OCI-LY7 (cell line): ENCODE measurements at regions not wholly inside any gene's neighbourhood (a gene's known extent, or its start where the extent isn't known, plus 50 kb on each side); places are given as distances from the start of the nearest gene placed in this dataset.

Source experiments
- BruUV-seq: library from RNA; stranded (reverse); fragments of 400-500 nt; replicated peaks from 2 replicates; lab custom pipeline; 2021; lab: Mats Ljungman, UMichigan
- CTCF ChIA-PET: fragments of 300-600 bp; sonication (Branson Sonifier 250); formaldehyde crosslinking; loops from one replicate; lab custom pipeline; 2022; ENCODE audit warnings: antibody characterized with exemption; ENCODE audit not compliant: unreplicated experiment; lab: Charles Lee
- POLR2A ChIA-PET: fragments of 300-600 bp; sonication (Branson Sonifier 250); formaldehyde crosslinking; loops from one replicate; lab custom pipeline; 2022; ENCODE audit warnings: antibody characterized with exemption; lab: Charles Lee
- DNase-seq: peaks from one replicate; pipeline ENCODE4 v3.0.0-alpha.2; 2015; ENCODE audit warnings: low spot score
- H2AFZ ChIP-seq: fragments of 200-600 bp; sonication (generic), shearing (Covaris generic); 2 replicates; pipeline ENCODE4 v1.6.1; 2014; ENCODE audit warnings: mild to moderate bottlenecking, antibody characterized with exemption, low read length, moderate library complexity
- H3K27ac ChIP-seq: fragments of 200-600 bp; sonication (generic); 2 replicates; pipeline ENCODE4 v1.5.1; 2014; ENCODE audit warnings: mixed run types, low read depth, mild to moderate bottlenecking, moderate library complexity, low read length, inconsistent platforms; ENCODE audit not compliant: poor library complexity, severe bottlenecking
- H3K36me3 ChIP-seq: fragments of 200-600 bp; sonication (generic); 2 replicates; pipeline ENCODE4 v1.6.1; 2014; ENCODE audit warnings: mild to moderate bottlenecking, antibody characterized with exemption, low read length, moderate library complexity, mixed read lengths; ENCODE audit not compliant: insufficient read depth
- H3K4me1 ChIP-seq: fragments of 200-600 bp; sonication (generic); 2 replicates; pipeline ENCODE4 v1.5.1; 2014; ENCODE audit warnings: mild to moderate bottlenecking, low read length; ENCODE audit not compliant: insufficient read depth, poor library complexity, severe bottlenecking
- H3K4me2 ChIP-seq: fragments of 200-600 bp; sonication (generic); 2 replicates; pipeline ENCODE4 v1.6.1; 2014; ENCODE audit warnings: mild to moderate bottlenecking, low read length
- H3K4me3 ChIP-seq: fragments of 200-600 bp; sonication (generic); 2 replicates; pipeline ENCODE4 v1.5.1; 2014; ENCODE audit warnings: mild to moderate bottlenecking, low read depth, low read length; ENCODE audit not compliant: poor library complexity, severe bottlenecking
- H3K79me2 ChIP-seq: fragments of 200-600 bp; sonication (generic); 2 replicates; pipeline ENCODE4 v1.6.1; 2016; ENCODE audit warnings: low read depth, mild to moderate bottlenecking, low read length, moderate library complexity, mixed read lengths; ENCODE audit not compliant: insufficient read depth
- H3K9me2 ChIP-seq: fragments of 200-600 bp; sonication (generic); 2 replicates; pipeline ENCODE4 v1.6.1; 2016; ENCODE audit warnings: mild to moderate bottlenecking, low read length, mixed read lengths; ENCODE audit not compliant: insufficient read depth
- H3K9me3 ChIP-seq: fragments of 200-600 bp; sonication (generic); 2 replicates; pipeline ENCODE4 v1.6.1; 2014; ENCODE audit warnings: mild to moderate bottlenecking, mixed run types, low read length, mixed read lengths
- H4K20me1 ChIP-seq: fragments of 200-600 bp; sonication (generic); 2 replicates; pipeline ENCODE4 v1.6.1; 2014; ENCODE audit warnings: mild to moderate bottlenecking, antibody characterized with exemption, low read length, moderate library complexity, mixed read lengths; ENCODE audit not compliant: insufficient read depth
- EZH2phosphoT487 ChIP-seq: fragments of 200-600 bp; sonication (generic); IDR thresholded peaks from 2 replicates; pipeline ENCODE4 v1.6.1; 2018; ENCODE audit warnings: low read depth, borderline replicate concordance, mild to moderate bottlenecking, mixed run types, antibody characterized with exemption, low read length, moderate library complexity, mixed read lengths
- intact Hi-C: fragments of 100-400 bp; cut with micrococcal nuclease; formaldehyde crosslinking; loops from one replicate; pipeline ENCODE4 v1.10.0; 2022; ENCODE audit not compliant: unreplicated experiment
- TF ChIP-seq, protein P1 (sequence below): fragments of 200-600 bp; sonication (generic); conservative IDR thresholded peaks from 2 replicates; pipeline ENCODE4 v1.5.1; 2014; ENCODE audit warnings: mild to moderate bottlenecking, antibody characterized with exemption, low read length, moderate library complexity, mixed read lengths

DNA sequence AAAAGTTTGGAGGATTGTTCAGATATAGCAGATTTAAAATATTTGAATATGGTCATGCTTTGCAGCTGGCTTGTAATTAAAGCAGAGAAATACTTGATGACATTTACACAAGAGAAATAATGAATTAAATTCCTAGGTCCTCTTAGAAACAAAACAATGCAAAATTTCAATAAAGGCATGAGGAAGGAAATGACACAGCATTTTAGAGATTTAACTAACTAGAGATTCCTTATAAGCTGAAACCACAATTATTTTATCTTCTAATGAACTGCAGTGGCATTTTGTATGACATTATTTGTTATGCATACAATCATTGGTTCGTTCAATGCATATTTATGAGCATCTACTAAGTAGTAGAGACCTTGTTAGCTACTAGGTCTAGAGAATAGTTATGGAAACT lies 490.9 kb downstream of the ZWINT start:
- no peak for DNase-seq
- no peak for TF ChIP-seq EZH2phosphoT487
- TF ChIP-seq, protein P1, sequence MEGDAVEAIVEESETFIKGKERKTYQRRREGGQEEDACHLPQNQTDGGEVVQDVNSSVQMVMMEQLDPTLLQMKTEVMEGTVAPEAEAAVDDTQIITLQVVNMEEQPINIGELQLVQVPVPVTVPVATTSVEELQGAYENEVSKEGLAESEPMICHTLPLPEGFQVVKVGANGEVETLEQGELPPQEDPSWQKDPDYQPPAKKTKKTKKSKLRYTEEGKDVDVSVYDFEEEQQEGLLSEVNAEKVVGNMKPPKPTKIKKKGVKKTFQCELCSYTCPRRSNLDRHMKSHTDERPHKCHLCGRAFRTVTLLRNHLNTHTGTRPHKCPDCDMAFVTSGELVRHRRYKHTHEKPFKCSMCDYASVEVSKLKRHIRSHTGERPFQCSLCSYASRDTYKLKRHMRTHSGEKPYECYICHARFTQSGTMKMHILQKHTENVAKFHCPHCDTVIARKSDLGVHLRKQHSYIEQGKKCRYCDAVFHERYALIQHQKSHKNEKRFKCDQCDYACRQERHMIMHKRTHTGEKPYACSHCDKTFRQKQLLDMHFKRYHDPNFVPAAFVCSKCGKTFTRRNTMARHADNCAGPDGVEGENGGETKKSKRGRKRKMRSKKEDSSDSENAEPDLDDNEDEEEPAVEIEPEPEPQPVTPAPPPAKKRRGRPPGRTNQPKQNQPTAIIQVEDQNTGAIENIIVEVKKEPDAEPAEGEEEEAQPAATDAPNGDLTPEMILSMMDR: no peak
- Histone ChIP-seq H3K27ac (no peak overlapping the region), H4K20me1 (no peaks in the 10 kb centered on the region), H3K4me3 (no peak overlapping the region), H3K4me1 (no peaks in the 10 kb centered on the region), H2AFZ (no peak overlapping the region), H3K9me2 (no peaks in the 10 kb centered on the region), H3K36me3 (no peaks in the 10 kb centered on the region), H3K79me2 (no peaks in the 10 kb centered on the region), H3K4me2 (no peak overlapping the region), H3K9me3 (no peaks in the 10 kb centered on the region)
- BruUV-seq: no TSS peak
- CTCF ChIA-PET: no interaction called here
- POLR2A ChIA-PET: no interaction called here
- intact Hi-C loops: no loop called here

DNA sequence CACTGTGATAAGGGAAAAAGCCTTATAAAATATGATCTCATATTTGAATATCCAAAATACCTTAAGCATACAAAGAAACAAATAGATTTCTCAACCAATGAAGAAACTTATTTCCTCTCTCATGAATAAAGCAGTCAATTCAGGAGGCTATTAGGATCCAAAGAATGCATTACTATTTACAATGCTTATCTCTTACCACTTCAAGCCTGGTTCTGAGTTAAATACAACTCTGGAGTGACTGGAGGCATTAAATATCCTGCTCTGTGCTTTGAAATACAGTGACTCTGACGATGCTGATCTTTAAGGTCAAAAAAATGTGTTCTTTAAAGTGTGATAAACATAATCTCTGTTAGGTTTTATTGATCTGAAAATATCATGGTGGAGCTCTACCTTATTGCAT lies 493.2 kb downstream of the ZWINT start:
- no peak overlapping the region for H3K27ac ChIP-seq
- no peak for TF ChIP-seq EZH2phosphoT487
- TF ChIP-seq, protein P1: no peak
- no peak overlapping the region for H3K4me3 ChIP-seq
- H3K9me3 ChIP-seq: no peaks in the 10 kb centered on the region
- ChIA-PET CTCF (no interaction called here), POLR2A (interaction anchor here (0.7 kb wide), 1 partner anchor 97 kb away, joined by 3 read pairs; no protein-coding TSS in a partner anchor)
- no peak overlapping the region for H2AFZ ChIP-seq
- no peaks in the 10 kb centered on the region for H3K79me2 ChIP-seq
- intact Hi-C loops: no loop called here
- no peaks in the 10 kb centered on the region for H3K36me3 ChIP-seq
- no peak overlapping the region for H3K4me2 ChIP-seq
- no peaks in the 10 kb centered on the region for H3K4me1 ChIP-seq
- no peaks in the 10 kb centered on the region for H3K9me2 ChIP-seq
- DNase-seq: no peak
- no peaks in the 10 kb centered on the region for H4K20me1 ChIP-seq
- BruUV-seq: no TSS peak

DNA sequence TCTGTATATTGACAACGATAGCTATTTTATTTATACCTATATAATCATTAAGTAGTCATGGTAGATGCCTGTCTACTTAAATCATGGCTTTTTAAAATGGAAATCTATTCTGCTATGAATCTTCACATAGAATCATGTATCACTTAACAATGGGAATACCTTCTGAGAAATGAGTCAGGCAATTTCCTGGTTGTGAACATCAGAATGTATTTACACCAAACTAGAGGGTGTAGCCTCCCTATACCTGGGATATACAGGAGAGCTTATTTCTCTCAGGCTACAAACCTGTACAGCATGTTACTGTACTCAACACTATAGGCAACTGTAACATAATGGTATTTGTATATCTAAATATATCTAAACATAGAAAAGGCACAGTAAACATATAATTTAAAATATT lies 502.3 kb downstream of the ZWINT start:
- POLR2A ChIA-PET: interaction anchor here (0.7 to 1.0 kb wide), 3 partner anchors 9 to 27 kb away, joined by 3 to 5 read pairs (median 3); no protein-coding TSS in a partner anchor
- intact Hi-C loops: no loop called here
- no peaks in the 10 kb centered on the region for H4K20me1 ChIP-seq
- H3K36me3 ChIP-seq: no peaks in the 10 kb centered on the region
- no peak overlapping the region for H2AFZ ChIP-seq
- no peak overlapping the region for H3K27ac ChIP-seq
- H3K4me2 ChIP-seq: no peak overlapping the region
- H3K4me3 ChIP-seq: no peak overlapping the region
- H3K4me1 ChIP-seq: no peaks in the 10 kb centered on the region
- H3K9me2 ChIP-seq: no peaks in the 10 kb centered on the region
- no peak for TF ChIP-seq EZH2phosphoT487
- TF ChIP-seq, protein P1: no peak
- BruUV-seq: no TSS peak
- H3K79me2 ChIP-seq: no peaks in the 10 kb centered on the region
- CTCF ChIA-PET: no interaction called here
- no peaks in the 10 kb centered on the region for H3K9me3 ChIP-seq
- DNase-seq: no peak
